Adipocyte (in vitro differentiated cells): ENCODE measurements at regions not wholly inside any gene's neighbourhood (a gene's known extent, or its start where the extent isn't known, plus 50 kb on each side); places are given as distances from the start of the nearest gene placed in this dataset.

ENCODE experiments used
- DNase-seq: peaks from one replicate; pipeline ENCODE4 v3.0.0-alpha.2; 2015; ENCODE audit warnings: low read depth
- H3K27me3 ChIP-seq: replicated peaks from 2 replicates; pipeline ENCODE4 v1.7.0; 2013; ENCODE audit warnings: mild to moderate bottlenecking, low read length, moderate library complexity; ENCODE audit not compliant: control insufficient read depth, insufficient read depth
- H3K36me3 ChIP-seq: 2 replicates; pipeline ENCODE4 v1.7.0; 2013; ENCODE audit warnings: low read length, mild to moderate bottlenecking, moderate library complexity; ENCODE audit not compliant: control insufficient read depth, insufficient read depth, severe bottlenecking
- H3K4me1 ChIP-seq: 2 replicates; pipeline ENCODE4 v1.7.0; 2013; ENCODE audit warnings: mild to moderate bottlenecking, low read length, moderate library complexity; ENCODE audit not compliant: control insufficient read depth, insufficient read depth
- H3K4me3 ChIP-seq: 2 replicates; pipeline ENCODE4 v1.7.0; 2013; ENCODE audit warnings: mild to moderate bottlenecking, low read length, moderate library complexity
- H3K9ac ChIP-seq: 2 replicates; pipeline ENCODE4 v1.7.0; 2013; ENCODE audit warnings: mild to moderate bottlenecking, low read length, moderate library complexity
- H3K9me3 ChIP-seq: 2 replicates; pipeline ENCODE4 v1.7.0; 2013; ENCODE audit warnings: mild to moderate bottlenecking, low read length, moderate library complexity; ENCODE audit not compliant: control insufficient read depth

DNA sequence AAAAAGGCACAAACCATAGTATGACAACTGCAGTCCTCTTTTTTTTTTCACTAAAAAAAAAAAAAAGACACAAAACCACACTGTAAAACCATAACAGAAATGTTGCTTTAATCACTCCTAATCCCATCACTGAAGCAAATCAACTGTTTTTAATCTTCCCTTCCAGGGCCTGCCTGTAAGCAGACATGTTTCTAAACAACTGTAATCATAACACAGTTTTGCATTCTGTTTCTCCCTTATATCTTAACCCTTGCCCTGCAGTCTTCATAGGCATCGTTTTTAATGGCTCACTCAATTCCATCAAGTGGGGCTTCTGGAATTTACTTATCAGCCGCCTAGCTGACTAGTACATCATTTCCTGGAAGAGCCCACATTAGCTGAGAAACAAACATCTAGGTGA is 111.0 kb upstream of the SLC25A48 start:
- no peaks in the 10 kb centered on the region for H3K27me3 ChIP-seq
- no peaks in the 10 kb centered on the region for H3K9me3 ChIP-seq
- DNase-seq = no peak

DNA sequence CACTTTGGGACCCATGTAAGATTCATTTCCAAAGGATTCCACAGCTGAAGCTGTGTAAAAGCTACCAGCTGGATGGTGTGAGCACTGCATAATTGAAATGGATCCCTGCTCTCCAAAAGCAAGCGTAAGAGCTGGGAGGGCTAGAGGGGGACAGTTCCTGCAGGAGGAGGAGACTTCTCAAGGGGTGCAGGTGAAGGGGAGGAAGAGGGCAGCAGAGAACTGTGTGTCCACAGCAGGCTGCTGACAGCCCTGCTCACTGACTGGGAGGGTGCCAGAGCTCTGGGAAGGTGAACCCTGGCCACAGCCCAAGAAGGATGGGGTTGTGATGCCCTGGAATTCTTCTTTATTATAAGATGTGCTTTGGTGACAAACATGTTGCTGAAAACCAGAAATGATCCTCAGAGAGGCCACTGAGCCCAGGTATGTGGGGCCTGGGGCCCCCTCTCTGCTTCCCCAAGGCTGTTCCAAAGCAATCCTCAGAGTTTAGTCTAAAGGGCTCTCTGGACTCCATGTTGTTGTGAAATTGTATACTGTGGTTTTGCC is 112.8 kb upstream of the SLC25A48 start:
- no peak overlapping the region for H3K4me3 ChIP-seq
- no peaks in the 10 kb centered on the region for H3K9me3 ChIP-seq
- H3K4me1 ChIP-seq = peaks cover 29% of the 10 kb centered on the region
- no peaks in the 10 kb centered on the region for H3K36me3 ChIP-seq
- DNase-seq = no peak
- H3K27me3 ChIP-seq = peaks cover 5% of the 10 kb centered on the region
- no peak overlapping the region for H3K9ac ChIP-seq

More for the DNA sequence above, 111.0 kb upstream of the SLC25A48 start:
- H3K4me1 ChIP-seq = peaks cover 22% of the 10 kb centered on the region
- no peaks in the 10 kb centered on the region for H3K36me3 ChIP-seq
- H3K9ac ChIP-seq = no peak overlapping the region
- no peak overlapping the region for H3K4me3 ChIP-seq

DNA sequence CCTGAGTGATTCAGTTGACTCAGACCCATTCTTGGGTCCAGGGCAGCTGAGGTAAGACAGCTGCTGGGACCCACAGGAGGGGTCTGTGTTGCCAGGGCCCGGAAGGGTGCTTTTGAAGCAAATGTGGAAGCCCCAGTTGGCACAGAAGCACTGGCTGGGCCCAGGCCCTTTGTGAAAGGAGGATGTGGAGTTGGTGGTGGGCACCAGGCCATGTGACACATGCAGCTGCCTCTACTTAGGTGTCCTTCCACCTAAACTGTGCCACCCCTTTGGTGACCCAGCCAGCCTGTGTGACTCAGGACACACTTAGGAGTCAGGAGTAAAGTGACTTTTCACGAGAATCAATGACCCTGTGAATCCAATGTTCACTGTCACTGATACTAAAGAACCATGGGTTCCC is 114.3 kb upstream of the SLC25A48 start:
- H3K9me3 ChIP-seq = no peaks in the 10 kb centered on the region
- DNase-seq = no peak
- peaks cover 26% of the 10 kb centered on the region for H3K4me1 ChIP-seq
- H3K9ac ChIP-seq = no peak overlapping the region
- H3K27me3 ChIP-seq = peaks cover 13% of the 10 kb centered on the region
- H3K36me3 ChIP-seq = no peaks in the 10 kb centered on the region
- no peak overlapping the region for H3K4me3 ChIP-seq

DNA sequence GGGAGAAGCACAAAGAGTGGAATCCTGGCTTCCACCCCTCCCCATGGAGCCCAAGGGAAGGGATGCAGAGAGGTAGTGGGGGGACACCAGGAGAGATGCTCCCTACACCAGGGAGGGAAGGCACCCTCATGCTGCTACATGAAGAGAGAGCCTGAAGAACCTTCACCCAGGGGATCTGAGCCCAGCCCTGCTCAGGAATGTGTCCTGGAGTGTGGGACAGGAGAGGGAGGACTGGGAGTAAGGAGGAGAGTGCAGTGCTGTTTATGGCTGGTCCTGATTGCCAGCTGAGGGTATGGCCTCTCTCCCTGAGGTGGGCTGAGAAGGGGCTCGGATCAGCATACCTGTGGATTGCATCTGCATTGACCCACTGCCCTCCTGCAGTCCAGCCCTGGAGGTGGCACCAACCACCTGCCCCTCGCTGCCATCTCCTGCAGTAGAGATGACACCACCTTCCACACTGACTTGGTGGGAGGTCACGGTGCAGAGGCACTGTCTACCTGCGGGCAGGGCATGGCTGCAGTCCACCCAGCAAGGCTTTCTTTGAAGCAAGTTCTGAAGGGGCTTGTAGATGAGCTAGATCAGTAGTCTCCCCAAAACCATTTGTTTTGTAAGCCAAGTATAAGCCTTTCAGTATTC is 114.9 kb upstream of the SLC25A48 start:
- no peak overlapping the region for H3K4me3 ChIP-seq
- no peak for DNase-seq
- no peak overlapping the region for H3K9ac ChIP-seq
- peaks cover 19% of the 10 kb centered on the region for H3K4me1 ChIP-seq
- no peaks in the 10 kb centered on the region for H3K36me3 ChIP-seq
- no peaks in the 10 kb centered on the region for H3K9me3 ChIP-seq
- H3K27me3 ChIP-seq = peaks cover 16% of the 10 kb centered on the region

DNA sequence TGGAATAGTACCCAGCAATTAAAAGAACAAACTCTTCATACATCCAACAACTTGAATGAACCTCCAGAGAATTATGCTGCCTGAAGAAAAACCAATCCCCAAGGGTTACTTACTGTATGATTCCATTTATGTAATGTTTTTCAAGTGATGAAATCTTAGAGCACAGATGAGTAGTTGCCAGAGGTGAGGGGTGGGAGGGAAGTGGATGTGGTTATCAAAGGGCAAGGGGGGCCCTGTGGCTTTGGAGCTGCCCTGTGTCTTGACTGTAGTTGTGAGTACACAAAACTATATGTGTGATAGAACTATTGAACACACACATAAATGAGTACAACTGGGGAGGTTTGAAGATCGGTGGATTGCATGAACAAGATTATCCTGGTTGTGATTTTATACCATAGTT is 115.8 kb upstream of the SLC25A48 start:
- H3K27me3 ChIP-seq = peaks cover 22% of the 10 kb centered on the region
- H3K9ac ChIP-seq = no peak overlapping the region
- no peaks in the 10 kb centered on the region for H3K9me3 ChIP-seq
- no peak for DNase-seq
- no peak overlapping the region for H3K4me3 ChIP-seq
- no peaks in the 10 kb centered on the region for H3K36me3 ChIP-seq
- H3K4me1 ChIP-seq = peaks cover 11% of the 10 kb centered on the region

DNA sequence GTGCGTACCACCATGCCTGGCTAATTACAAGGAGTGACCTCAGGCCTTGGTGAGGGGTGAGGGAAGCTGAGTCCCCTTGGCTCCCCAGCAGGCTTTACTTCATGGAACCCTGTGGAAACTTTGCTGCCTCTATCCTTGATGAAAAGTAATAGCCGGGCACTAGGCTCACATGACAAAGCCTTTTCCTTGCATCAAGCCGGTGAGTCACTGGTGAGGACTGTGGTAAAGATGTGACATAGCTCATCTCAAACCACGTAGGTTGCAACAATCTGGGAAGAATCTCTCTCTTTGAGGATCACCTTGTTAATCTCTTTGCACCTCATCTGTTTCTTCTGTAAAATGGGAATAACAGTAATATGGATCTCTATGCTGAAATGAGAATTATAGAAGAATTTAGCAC is 116.3 kb upstream of the SLC25A48 start:
- Histone ChIP-seq H3K9ac (no peak overlapping the region), H3K27me3 (peaks cover 27% of the 10 kb centered on the region), H3K36me3 (no peaks in the 10 kb centered on the region), H3K4me3 (no peak overlapping the region), H3K9me3 (no peaks in the 10 kb centered on the region), H3K4me1 (peaks cover 11% of the 10 kb centered on the region)
- peak; percentile 4 for DNase-seq

DNA sequence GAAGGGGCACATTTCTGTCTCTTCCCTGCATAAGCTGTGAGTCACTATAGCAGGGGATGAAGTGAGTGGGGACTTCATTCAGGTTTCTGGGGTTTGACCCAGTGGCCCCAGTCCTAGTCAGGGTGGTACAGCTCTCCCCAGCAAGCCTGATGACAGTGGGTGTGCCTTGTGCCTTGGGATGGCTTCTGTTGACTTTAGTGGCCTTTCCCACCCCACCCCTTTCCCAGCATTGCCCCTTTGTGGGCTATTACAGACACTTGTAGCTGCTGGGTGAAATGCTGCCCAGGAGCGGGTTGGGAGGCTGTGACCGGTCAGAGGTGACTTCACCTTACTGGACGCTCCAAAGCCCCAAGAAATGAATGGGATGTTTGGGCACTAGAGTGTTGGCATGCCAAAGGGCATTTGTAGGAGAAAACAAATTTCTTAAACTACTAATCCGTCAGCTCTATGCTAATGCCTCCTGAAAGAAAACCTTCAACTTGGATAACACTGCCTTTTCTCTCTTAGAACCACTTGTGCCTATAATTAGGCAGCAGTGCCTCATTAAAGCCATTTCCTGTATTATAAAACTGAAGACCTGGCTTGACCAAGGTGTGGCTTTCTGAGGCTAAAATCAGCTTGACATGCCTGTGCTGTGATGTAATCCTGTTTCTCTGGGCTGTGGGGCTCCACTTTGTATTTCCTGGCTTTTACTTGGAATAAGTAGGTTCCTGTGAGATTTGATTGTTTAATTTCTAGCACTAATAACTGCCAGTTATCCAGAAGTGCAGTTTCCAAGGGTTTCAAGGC is 119.0 kb upstream of the SLC25A48 start:
- Histone ChIP-seq H3K4me3 (no peak overlapping the region), H3K4me1 (peaks cover 11% of the 10 kb centered on the region), H3K36me3 (no peaks in the 10 kb centered on the region), H3K27me3 (peaks cover 38% of the 10 kb centered on the region), H3K9me3 (no peaks in the 10 kb centered on the region), H3K9ac (no peak overlapping the region)
- no peak for DNase-seq

DNA sequence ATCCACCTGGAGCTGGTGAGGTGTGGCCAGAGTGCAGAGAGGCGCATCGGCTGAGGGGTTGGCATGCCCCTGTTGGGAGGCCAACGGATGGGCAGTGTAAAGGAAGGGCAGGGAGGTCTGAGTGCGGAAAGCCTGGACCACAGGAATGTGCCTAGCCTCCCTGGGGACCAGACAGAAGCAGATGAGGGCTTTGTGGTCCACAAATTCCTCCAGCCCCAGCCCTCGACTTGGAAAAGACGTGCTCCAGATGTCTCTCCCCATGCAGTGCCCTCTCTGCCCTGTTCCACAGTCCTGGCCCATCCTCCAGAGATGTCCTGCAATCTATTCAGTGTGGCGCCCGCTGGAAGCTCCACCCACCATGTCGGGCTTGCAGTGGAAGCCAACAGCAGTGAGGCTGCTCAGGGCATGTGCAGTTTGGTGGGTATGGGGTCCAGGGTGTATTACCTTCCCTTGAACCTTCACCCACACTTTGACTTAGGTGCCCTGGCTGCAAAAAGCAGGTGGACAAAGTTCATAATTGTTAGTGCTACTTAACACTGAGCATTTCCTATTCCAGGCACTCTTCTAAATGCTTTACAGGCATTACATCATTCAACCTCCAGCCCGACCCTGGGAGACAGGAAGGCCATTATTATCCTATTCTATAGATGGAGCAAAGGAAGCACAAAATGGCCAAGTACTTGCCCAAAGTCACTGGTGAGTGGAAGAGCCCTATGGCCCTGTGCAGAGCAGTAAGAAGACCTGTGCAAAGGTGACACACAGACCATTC is 120.2 kb upstream of the SLC25A48 start:
- Histone ChIP-seq H3K36me3 (no peaks in the 10 kb centered on the region), H3K9me3 (no peaks in the 10 kb centered on the region), H3K4me1 (peaks cover 20% of the 10 kb centered on the region), H3K9ac (no peak overlapping the region), H3K4me3 (no peak overlapping the region), H3K27me3 (peaks cover 38% of the 10 kb centered on the region)
- peak; percentile 21 for DNase-seq

DNA sequence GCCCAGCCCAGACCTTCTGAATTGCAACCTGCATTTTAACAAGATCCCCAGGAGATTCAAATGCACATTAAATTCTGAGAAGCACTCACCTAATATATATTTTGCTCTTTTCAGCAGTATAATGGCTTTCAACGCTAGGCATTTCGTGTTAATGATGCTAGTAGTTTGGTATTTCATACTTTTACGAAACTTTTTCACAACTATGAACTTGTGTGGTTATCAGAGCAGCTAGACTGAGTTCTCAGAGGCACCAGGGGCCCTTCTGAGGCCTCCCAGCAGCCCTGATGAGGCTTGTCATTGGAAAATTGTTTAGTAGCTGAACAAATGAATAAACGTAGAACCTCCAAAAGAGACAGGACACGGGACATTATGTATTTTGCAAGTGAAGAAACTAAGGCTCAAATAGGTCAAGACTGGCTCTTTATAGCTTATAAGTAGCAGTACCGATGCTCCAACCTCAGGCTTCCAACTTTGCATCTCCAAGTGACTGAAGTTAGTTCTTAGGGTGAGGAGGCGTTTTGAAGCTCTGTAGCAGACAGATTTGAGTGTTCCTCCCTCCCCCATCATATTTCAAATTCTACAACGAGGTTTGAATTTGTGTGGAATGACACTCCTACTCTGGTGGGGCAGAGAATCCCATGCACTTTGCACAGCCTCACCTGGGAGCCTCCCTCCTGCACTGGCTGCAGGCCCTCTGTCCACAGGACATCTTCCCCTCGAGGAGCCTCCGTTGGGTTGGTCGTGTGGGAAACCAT is 121.1 kb upstream of the SLC25A48 start:
- no peak overlapping the region for H3K9ac ChIP-seq
- H3K9me3 ChIP-seq = no peaks in the 10 kb centered on the region
- H3K27me3 ChIP-seq = peaks cover 47% of the 10 kb centered on the region
- H3K4me3 ChIP-seq = no peak overlapping the region
- H3K4me1 ChIP-seq = peaks cover 15% of the 10 kb centered on the region
- no peaks in the 10 kb centered on the region for H3K36me3 ChIP-seq
- no peak for DNase-seq

DNA sequence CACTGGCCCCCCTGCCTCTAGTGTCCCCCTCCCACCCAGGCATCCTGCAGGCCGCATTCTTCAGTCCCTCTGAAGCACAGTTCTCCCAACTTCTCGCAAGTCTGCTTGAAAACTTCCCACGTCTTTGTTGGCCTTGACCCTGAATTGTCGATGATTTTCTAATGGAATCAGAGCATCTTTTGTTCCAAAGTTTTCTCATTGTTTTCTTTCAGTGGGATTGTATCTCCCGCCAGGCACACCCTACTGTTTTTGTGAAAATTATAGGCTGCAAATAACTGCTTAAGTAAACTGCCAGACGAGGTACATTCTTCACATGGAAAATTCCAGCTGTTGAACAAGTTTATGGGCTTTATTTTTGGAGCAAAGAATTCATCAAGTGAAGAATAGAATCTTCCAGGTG is 122.6 kb upstream of the SLC25A48 start:
- no peaks in the 10 kb centered on the region for H3K36me3 ChIP-seq
- H3K4me1 ChIP-seq = peaks cover 9% of the 10 kb centered on the region
- no peak for DNase-seq
- H3K9ac ChIP-seq = no peak overlapping the region
- H3K9me3 ChIP-seq = no peaks in the 10 kb centered on the region
- peaks cover 46% of the 10 kb centered on the region for H3K27me3 ChIP-seq
- H3K4me3 ChIP-seq = no peak overlapping the region
